GM23338 (cell line): ENCODE measurements at regions not wholly inside any gene's neighbourhood (a gene's known extent, or its start where the extent isn't known, plus 50 kb on each side); places are given as distances from the start of the nearest gene placed in this dataset.

Experiments used
- ATAC-seq: fragments of 200-7000 bp; cut with Tn5 transposase; 3 replicates; pipeline ENCODE4 v1.9.1; 2020
- DNase-seq: peaks from one replicate; pipeline ENCODE4 v3.0.0-alpha.2; 2015; ENCODE audit warnings: low spot score
- H2AFZ ChIP-seq: fragments of 200-600 bp; sonication (generic); 2 replicates; pipeline ENCODE4 v1.8.0; 2016; ENCODE audit warnings: antibody characterized with exemption, mild to moderate bottlenecking, moderate library complexity
- H3F3A ChIP-seq: fragments of 200-600 bp; sonication (generic); replicated peaks from 2 replicates; pipeline ENCODE4 v1.8.0; 2017; ENCODE audit warnings: antibody characterized with exemption, mixed run types, low read depth
- H3K27ac ChIP-seq: fragments of 200-600 bp; sonication (generic); 2 replicates; pipeline ENCODE4 v1.6.1; 2016; ENCODE audit warnings: low read depth
- H3K27me3 ChIP-seq: fragments of 200-600 bp; sonication (generic); 2 replicates; pipeline ENCODE4 v1.8.0; 2016; ENCODE audit warnings: mild to moderate bottlenecking, mixed run types, moderate library complexity; ENCODE audit not compliant: insufficient read depth
- H3K36me3 ChIP-seq: fragments of 200-600 bp; sonication (generic); 2 replicates; pipeline ENCODE4 v1.8.0; 2016; ENCODE audit warnings: mild to moderate bottlenecking; ENCODE audit not compliant: insufficient read depth
- H3K4me1 ChIP-seq: fragments of 200-600 bp; sonication (generic); 2 replicates; pipeline ENCODE4 v1.8.0; 2016; ENCODE audit warnings: mild to moderate bottlenecking, moderate library complexity; ENCODE audit not compliant: insufficient read depth
- H3K4me2 ChIP-seq: fragments of 200-600 bp; sonication (generic); 2 replicates; pipeline ENCODE4 v1.7.1; 2017; ENCODE audit warnings: mixed run types
- H3K4me3 ChIP-seq: fragments of 200-600 bp; sonication (generic); 2 replicates; pipeline ENCODE4 v1.6.1; 2016; ENCODE audit warnings: mixed run types
- H3K79me2 ChIP-seq: fragments of 200-600 bp; sonication (generic); replicated peaks from 2 replicates; pipeline ENCODE4 v1.8.0; 2017; ENCODE audit warnings: mild to moderate bottlenecking; ENCODE audit not compliant: insufficient read depth
- H3K9me2 ChIP-seq: fragments of 200-600 bp; sonication (generic); 2 replicates; pipeline ENCODE4 v1.8.0; 2017; ENCODE audit not compliant: insufficient read depth
- H4K20me1 ChIP-seq: fragments of 200-600 bp; sonication (generic); replicated peaks from 2 replicates; pipeline ENCODE4 v1.8.0; 2017; ENCODE audit warnings: mild to moderate bottlenecking; ENCODE audit not compliant: insufficient read depth
- H3K27ac Mint-ChIP-seq: 2 replicates; pipeline ENCODE4 v1.8.0; 2020; ENCODE audit warnings: inconsistent platforms, mild to moderate bottlenecking, moderate library complexity, mixed read lengths
- H3K27me3 Mint-ChIP-seq: 3 replicates; pipeline ENCODE4 v1.8.0; 2022; ENCODE audit warnings: low read depth, mild to moderate bottlenecking, moderate library complexity, mixed read lengths, inconsistent platforms; ENCODE audit not compliant: insufficient read depth, poor library complexity
- H3K36me3 Mint-ChIP-seq: 3 replicates; pipeline ENCODE4 v1.8.0; 2021; ENCODE audit warnings: low read depth, mild to moderate bottlenecking, inconsistent platforms, moderate library complexity, mixed read lengths
- H3K4me1 Mint-ChIP-seq: 3 replicates; pipeline ENCODE4 v1.8.0; 2020; ENCODE audit warnings: mild to moderate bottlenecking, inconsistent platforms, mixed read lengths
- H3K4me3 Mint-ChIP-seq: 3 replicates; pipeline ENCODE4 v1.8.0; 2021; ENCODE audit warnings: moderate library complexity, mild to moderate bottlenecking, inconsistent platforms, mixed read lengths
- H3K9me3 Mint-ChIP-seq: 3 replicates; pipeline ENCODE4 v1.8.0; 2020; ENCODE audit warnings: moderate library complexity, mild to moderate bottlenecking, inconsistent platforms, mixed read lengths
- CREB1 ChIP-seq: fragments of 250-450 bp; sonication (Bioruptor Pico); IDR thresholded peaks from 2 replicates; pipeline ENCODE4 v1.5.0; 2020; ENCODE audit warnings: low read depth, mild to moderate bottlenecking, moderate library complexity
- EZH2 ChIP-seq: fragments of 200-600 bp; sonication (generic); IDR thresholded peaks from one replicate; pipeline ENCODE4 v1.8.0; 2017; ENCODE audit warnings: antibody characterized with exemption, mild to moderate bottlenecking, low read depth; ENCODE audit not compliant: unreplicated experiment
- EZH2phosphoT487 ChIP-seq: fragments of 200-600 bp; sonication (generic); IDR thresholded peaks from one replicate; pipeline ENCODE4 v1.8.1; 2018; ENCODE audit warnings: antibody characterized with exemption; ENCODE audit not compliant: unreplicated experiment
- JUNB ChIP-seq: IDR thresholded peaks from one replicate; pipeline ENCODE4 v1.6.1; 2016; ENCODE audit warnings: antibody characterized with exemption; ENCODE audit not compliant: unreplicated experiment
- NANOG ChIP-seq: IDR thresholded peaks from 2 replicates; pipeline ENCODE4 v1.6.1; 2016; ENCODE audit warnings: antibody characterized with exemption, borderline replicate concordance
- POLR2AphosphoS5 ChIP-seq: IDR thresholded peaks from 2 replicates; pipeline ENCODE4 v1.6.1; 2016; ENCODE audit warnings: antibody characterized with exemption, low read depth
- STAT1 ChIP-seq: IDR thresholded peaks from one replicate; pipeline ENCODE4 v1.6.1; 2016; ENCODE audit warnings: antibody characterized with exemption; ENCODE audit not compliant: unreplicated experiment
- ZNF114 ChIP-seq: fragments of 250-450 bp; sonication (Bioruptor Pico); IDR thresholded peaks from 2 replicates; pipeline ENCODE4 v1.5.0; 2020; ENCODE audit warnings: mild to moderate bottlenecking, moderate library complexity
- ZNF331 ChIP-seq: fragments of 250-450 bp; sonication (Bioruptor Pico); IDR thresholded peaks from 2 replicates; pipeline ENCODE4 v1.5.0; 2020; ENCODE audit warnings: low read depth, mild to moderate bottlenecking, moderate library complexity
- TF ChIP-seq, protein P1 (sequence below), 2 experiments: fragments of 200-600 bp in 1 of 2; sonication (generic) in 1 of 2; conservative IDR thresholded peaks; 2 replicates each; pipeline versions ENCODE4 v1.5.1 to v1.6.1; 2016 to 2017; ENCODE audit warnings: antibody characterized with exemption in 2 of 2, low read depth in 2 of 2, mild to moderate bottlenecking in 2 of 2, moderate library complexity in 1 of 2
- TF ChIP-seq, protein P2 (sequence below): fragments of 250-450 bp; sonication (Bioruptor Pico); IDR thresholded peaks from 2 replicates; pipeline ENCODE4 v1.5.0; 2020; ENCODE audit warnings: mild to moderate bottlenecking, moderate library complexity
- TF ChIP-seq, protein P3 (sequence below): IDR thresholded peaks from one replicate; pipeline ENCODE4 v1.6.1; 2018; ENCODE audit warnings: antibody characterized with exemption; ENCODE audit not compliant: unreplicated experiment
- TF ChIP-seq, protein P4 (sequence below): IDR thresholded peaks from 2 replicates; pipeline ENCODE4 v1.6.1; 2016; ENCODE audit warnings: antibody characterized with exemption

DNA sequence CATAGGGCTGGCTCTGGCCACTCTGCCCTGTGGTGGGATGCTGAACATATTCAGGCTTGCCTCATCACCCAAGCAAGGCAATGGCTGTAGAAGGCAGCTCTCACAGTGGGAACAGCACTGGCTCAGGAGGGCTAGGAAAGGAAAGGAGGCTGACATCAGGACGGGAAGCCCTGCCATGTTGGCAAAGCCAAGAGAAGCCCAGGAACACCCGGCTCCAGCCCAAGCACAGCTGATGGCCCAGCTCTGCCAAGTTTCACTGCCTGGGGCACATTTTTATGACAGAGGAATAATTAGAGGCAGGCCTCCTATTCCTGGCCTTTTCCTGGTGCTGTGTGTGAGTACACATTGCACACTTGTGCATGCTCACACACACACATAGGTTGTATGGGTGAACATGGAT, 163.6 kb upstream of the SMIM23 start:
- H3K27me3 ChIP-seq = peaks cover 73% of the 10 kb centered on the region
- no peaks in the 10 kb centered on the region for H3K79me2 ChIP-seq
- Mint-ChIP-seq H3K27ac (no peak overlapping the region), H3K36me3 (no peaks in the 10 kb centered on the region; the same call in 2 of the 3 replicates), H3K27me3 (peaks cover 87% of the 10 kb centered on the region), H3K4me1 (peaks cover 28% of the 10 kb centered on the region), H3K9me3 (peaks cover 9% of the 10 kb centered on the region; the same call in 2 of the 3 replicates), H3K4me3 (no peak overlapping the region)
- 0 out of 2 replicates have a peak, but pooled peaks cover 3% of the 10 kb centered on the region for H3F3A ChIP-seq
- H2AFZ ChIP-seq = no peak overlapping the region
- no peak overlapping the region for H3K4me2 ChIP-seq
- DNase-seq = no peak
- no peak for TF ChIP-seq NANOG
- TF ChIP-seq, protein P1, sequence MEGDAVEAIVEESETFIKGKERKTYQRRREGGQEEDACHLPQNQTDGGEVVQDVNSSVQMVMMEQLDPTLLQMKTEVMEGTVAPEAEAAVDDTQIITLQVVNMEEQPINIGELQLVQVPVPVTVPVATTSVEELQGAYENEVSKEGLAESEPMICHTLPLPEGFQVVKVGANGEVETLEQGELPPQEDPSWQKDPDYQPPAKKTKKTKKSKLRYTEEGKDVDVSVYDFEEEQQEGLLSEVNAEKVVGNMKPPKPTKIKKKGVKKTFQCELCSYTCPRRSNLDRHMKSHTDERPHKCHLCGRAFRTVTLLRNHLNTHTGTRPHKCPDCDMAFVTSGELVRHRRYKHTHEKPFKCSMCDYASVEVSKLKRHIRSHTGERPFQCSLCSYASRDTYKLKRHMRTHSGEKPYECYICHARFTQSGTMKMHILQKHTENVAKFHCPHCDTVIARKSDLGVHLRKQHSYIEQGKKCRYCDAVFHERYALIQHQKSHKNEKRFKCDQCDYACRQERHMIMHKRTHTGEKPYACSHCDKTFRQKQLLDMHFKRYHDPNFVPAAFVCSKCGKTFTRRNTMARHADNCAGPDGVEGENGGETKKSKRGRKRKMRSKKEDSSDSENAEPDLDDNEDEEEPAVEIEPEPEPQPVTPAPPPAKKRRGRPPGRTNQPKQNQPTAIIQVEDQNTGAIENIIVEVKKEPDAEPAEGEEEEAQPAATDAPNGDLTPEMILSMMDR (conservative IDR thresholded peaks at IDR 0.05; ENCODE audit: low read depth in 2 of 2) = no peak
- TF ChIP-seq JUNB = no peak
- TF ChIP-seq, protein P2, sequence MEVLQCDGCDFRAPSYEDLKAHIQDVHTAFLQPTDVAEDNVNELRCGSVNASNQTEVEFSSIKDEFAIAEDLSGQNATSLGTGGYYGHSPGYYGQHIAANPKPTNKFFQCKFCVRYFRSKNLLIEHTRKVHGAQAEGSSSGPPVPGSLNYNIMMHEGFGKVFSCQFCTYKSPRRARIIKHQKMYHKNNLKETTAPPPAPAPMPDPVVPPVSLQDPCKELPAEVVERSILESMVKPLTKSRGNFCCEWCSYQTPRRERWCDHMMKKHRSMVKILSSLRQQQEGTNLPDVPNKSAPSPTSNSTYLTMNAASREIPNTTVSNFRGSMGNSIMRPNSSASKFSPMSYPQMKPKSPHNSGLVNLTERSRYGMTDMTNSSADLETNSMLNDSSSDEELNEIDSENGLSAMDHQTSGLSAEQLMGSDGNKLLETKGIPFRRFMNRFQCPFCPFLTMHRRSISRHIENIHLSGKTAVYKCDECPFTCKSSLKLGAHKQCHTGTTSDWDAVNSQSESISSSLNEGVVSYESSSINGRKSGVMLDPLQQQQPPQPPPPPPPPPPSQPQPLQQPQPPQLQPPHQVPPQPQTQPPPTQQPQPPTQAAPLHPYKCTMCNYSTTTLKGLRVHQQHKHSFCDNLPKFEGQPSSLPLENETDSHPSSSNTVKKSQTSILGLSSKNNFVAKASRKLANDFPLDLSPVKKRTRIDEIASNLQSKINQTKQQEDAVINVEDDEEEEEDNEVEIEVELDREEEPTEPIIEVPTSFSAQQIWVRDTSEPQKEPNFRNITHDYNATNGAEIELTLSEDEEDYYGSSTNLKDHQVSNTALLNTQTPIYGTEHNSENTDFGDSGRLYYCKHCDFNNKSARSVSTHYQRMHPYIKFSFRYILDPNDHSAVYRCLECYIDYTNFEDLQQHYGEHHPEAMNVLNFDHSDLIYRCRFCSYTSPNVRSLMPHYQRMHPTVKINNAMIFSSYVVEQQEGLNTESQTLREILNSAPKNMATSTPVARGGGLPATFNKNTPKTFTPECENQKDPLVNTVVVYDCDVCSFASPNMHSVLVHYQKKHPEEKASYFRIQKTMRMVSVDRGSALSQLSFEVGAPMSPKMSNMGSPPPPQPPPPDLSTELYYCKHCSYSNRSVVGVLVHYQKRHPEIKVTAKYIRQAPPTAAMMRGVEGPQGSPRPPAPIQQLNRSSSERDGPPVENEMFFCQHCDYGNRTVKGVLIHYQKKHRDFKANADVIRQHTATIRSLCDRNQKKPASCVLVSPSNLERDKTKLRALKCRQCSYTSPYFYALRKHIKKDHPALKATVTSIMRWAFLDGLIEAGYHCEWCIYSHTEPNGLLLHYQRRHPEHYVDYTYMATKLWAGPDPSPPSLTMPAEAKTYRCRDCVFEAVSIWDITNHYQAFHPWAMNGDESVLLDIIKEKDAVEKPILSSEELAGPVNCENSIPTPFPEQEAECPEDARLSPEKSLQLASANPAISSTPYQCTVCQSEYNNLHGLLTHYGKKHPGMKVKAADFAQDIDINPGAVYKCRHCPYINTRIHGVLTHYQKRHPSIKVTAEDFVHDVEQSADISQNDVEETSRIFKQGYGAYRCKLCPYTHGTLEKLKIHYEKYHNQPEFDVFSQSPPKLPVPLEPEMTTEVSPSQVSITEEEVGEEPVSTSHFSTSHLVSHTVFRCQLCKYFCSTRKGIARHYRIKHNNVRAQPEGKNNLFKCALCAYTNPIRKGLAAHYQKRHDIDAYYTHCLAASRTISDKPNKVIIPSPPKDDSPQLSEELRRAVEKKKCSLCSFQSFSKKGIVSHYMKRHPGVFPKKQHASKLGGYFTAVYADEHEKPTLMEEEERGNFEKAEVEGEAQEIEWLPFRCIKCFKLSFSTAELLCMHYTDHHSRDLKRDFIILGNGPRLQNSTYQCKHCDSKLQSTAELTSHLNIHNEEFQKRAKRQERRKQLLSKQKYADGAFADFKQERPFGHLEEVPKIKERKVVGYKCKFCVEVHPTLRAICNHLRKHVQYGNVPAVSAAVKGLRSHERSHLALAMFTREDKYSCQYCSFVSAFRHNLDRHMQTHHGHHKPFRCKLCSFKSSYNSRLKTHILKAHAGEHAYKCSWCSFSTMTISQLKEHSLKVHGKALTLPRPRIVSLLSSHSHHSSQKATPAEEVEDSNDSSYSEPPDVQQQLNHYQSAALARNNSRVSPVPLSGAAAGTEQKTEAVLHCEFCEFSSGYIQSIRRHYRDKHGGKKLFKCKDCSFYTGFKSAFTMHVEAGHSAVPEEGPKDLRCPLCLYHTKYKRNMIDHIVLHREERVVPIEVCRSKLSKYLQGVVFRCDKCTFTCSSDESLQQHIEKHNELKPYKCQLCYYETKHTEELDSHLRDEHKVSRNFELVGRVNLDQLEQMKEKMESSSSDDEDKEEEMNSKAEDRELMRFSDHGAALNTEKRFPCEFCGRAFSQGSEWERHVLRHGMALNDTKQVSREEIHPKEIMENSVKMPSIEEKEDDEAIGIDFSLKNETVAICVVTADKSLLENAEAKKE (CRISPR knock-in tag) = no peak
- no peak for TF ChIP-seq EZH2
- TF ChIP-seq STAT1 = no peak
- TF ChIP-seq, protein P3, sequence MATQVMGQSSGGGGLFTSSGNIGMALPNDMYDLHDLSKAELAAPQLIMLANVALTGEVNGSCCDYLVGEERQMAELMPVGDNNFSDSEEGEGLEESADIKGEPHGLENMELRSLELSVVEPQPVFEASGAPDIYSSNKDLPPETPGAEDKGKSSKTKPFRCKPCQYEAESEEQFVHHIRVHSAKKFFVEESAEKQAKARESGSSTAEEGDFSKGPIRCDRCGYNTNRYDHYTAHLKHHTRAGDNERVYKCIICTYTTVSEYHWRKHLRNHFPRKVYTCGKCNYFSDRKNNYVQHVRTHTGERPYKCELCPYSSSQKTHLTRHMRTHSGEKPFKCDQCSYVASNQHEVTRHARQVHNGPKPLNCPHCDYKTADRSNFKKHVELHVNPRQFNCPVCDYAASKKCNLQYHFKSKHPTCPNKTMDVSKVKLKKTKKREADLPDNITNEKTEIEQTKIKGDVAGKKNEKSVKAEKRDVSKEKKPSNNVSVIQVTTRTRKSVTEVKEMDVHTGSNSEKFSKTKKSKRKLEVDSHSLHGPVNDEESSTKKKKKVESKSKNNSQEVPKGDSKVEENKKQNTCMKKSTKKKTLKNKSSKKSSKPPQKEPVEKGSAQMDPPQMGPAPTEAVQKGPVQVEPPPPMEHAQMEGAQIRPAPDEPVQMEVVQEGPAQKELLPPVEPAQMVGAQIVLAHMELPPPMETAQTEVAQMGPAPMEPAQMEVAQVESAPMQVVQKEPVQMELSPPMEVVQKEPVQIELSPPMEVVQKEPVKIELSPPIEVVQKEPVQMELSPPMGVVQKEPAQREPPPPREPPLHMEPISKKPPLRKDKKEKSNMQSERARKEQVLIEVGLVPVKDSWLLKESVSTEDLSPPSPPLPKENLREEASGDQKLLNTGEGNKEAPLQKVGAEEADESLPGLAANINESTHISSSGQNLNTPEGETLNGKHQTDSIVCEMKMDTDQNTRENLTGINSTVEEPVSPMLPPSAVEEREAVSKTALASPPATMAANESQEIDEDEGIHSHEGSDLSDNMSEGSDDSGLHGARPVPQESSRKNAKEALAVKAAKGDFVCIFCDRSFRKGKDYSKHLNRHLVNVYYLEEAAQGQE = no peak
- no peak for TF ChIP-seq POLR2AphosphoS5
- TF ChIP-seq ZNF114 (CRISPR knock-in tag) = no peak
- TF ChIP-seq, protein P4, sequence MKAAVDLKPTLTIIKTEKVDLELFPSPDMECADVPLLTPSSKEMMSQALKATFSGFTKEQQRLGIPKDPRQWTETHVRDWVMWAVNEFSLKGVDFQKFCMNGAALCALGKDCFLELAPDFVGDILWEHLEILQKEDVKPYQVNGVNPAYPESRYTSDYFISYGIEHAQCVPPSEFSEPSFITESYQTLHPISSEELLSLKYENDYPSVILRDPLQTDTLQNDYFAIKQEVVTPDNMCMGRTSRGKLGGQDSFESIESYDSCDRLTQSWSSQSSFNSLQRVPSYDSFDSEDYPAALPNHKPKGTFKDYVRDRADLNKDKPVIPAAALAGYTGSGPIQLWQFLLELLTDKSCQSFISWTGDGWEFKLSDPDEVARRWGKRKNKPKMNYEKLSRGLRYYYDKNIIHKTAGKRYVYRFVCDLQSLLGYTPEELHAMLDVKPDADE = no peak
- no peak for TF ChIP-seq CREB1 (CRISPR knock-in tag)
- no peak for TF ChIP-seq EZH2phosphoT487
- no peak for TF ChIP-seq ZNF331
- ATAC-seq = no peak
- no peaks in the 10 kb centered on the region; the same call in 1 of the 2 replicates for H3K9me2 ChIP-seq
- no peak overlapping the region for H3K4me3 ChIP-seq
- no peaks in the 10 kb centered on the region for H4K20me1 ChIP-seq
- H3K4me1 ChIP-seq = peaks cover 21% of the 10 kb centered on the region
- H3K27ac ChIP-seq = no peak overlapping the region
- no peaks in the 10 kb centered on the region for H3K36me3 ChIP-seq
